ENCODE measurements at regions not wholly inside any gene's neighbourhood (a gene's known extent, or its start where the extent isn't known, plus 50 kb on each side); places are given as distances from the start of the nearest gene placed in this dataset.

DNA sequence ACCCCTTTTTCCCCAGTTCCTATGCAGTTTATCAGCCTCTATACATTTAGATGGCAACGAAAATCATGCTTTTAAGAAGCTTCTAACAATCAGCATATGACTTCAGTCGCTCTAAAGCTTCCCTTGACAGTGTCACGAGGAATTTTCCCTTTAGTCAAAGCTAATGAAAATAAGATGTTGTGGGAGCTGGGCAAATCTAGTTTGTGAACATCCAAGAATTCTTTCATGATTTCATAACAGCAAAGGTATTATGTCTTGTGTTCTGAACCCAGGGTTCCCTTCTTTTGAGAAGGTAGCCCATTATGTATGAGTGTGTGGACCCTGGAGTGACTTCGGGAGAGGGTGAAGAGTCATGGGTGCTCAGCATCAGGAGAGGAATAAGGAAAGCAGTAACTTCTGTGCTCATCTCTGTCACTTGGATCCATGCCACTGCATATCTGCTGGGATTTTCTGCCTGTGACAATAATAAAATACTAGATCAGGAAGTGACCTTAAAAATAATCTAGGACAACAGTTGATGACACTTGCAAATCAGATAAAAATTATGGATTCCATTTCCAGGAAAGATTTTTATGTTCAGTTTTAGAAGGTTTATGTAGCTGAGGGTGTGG is 102.4 kb downstream of the PCSK1 start:
- H3K27ac ChIP-seq (replicated peaks): peak overlapping the region; percentile 48
- H3K4me3 ChIP-seq (replicated peaks; ENCODE audit: insufficient read depth, low read length): no peak overlapping the region
- TF ChIP-seq CTCF (IDR thresholded peaks at IDR 0.05; ENCODE audit: insufficient read depth, low read length) (no peak), SPI1 (IDR thresholded peaks at IDR 0.05; ENCODE audit: borderline replicate concordance, low read depth) (no peak), REST (IDR thresholded peaks at IDR 0.05; ENCODE audit: insufficient replicate concordance, low read depth) (no peak), GABPA (IDR thresholded peaks at IDR 0.05; ENCODE audit: low read depth) (no peak), POLR2AphosphoS5 (IDR thresholded peaks at IDR 0.05; ENCODE audit: low read depth) (no peak)
- no peaks in the 10 kb centered on the region for H3K27me3 ChIP-seq (ENCODE audit: insufficient read depth, poor library complexity, severe bottlenecking)
- no peak for DNase-seq (ENCODE audit: low read depth in 1 of 2, low spot score in 1 of 2)

- peak overlapping the region; percentile 48 for H3K27ac ChIP-seq (replicated peaks)
- TF ChIP-seq GABPA (IDR thresholded peaks at IDR 0.05; ENCODE audit: low read depth): no peak
- TF ChIP-seq CTCF (IDR thresholded peaks at IDR 0.05; ENCODE audit: insufficient read depth, low read length): no peak
- no peak for TF ChIP-seq POLR2AphosphoS5 (IDR thresholded peaks at IDR 0.05; ENCODE audit: low read depth)
- TF ChIP-seq SPI1 (IDR thresholded peaks at IDR 0.05; ENCODE audit: borderline replicate concordance, low read depth): no peak
- no peak for TF ChIP-seq REST (IDR thresholded peaks at IDR 0.05; ENCODE audit: insufficient replicate concordance, low read depth)
- no peak overlapping the region for H3K4me3 ChIP-seq (replicated peaks; ENCODE audit: insufficient read depth, low read length)
- no peak for DNase-seq (ENCODE audit: low read depth in 1 of 2, low spot score in 1 of 2)
- no peaks in the 10 kb centered on the region for H3K27me3 ChIP-seq (ENCODE audit: insufficient read depth, poor library complexity, severe bottlenecking)
Measured at GRCh38 chr5:96329886-96330529, 103.0 kb downstream of the PCSK1 start.

GRCh38 chr5:96329289-96329688 is 103.8 kb downstream of the PCSK1 start:
- no peaks in the 10 kb centered on the region for H3K27me3 ChIP-seq (ENCODE audit: insufficient read depth, poor library complexity, severe bottlenecking)
- no peak overlapping the region for H3K27ac ChIP-seq (replicated peaks)
- no peak overlapping the region for H3K4me3 ChIP-seq (replicated peaks; ENCODE audit: insufficient read depth, low read length)
- TF ChIP-seq CTCF (IDR thresholded peaks at IDR 0.05; ENCODE audit: insufficient read depth, low read length) (no peak), SPI1 (IDR thresholded peaks at IDR 0.05; ENCODE audit: borderline replicate concordance, low read depth) (no peak), GABPA (IDR thresholded peaks at IDR 0.05; ENCODE audit: low read depth) (no peak), REST (IDR thresholded peaks at IDR 0.05; ENCODE audit: insufficient replicate concordance, low read depth) (no peak), POLR2AphosphoS5 (IDR thresholded peaks at IDR 0.05; ENCODE audit: low read depth) (no peak)
- no peak for DNase-seq (ENCODE audit: low read depth in 1 of 2, low spot score in 1 of 2)
